HG02870 (cell line): ENCODE measurements at regions not wholly inside any gene's neighbourhood (a gene's known extent, or its start where the extent isn't known, plus 50 kb on each side); places are given as distances from the start of the nearest gene placed in this dataset.

ENCODE experiments used
- ATAC-seq: cut with Tn5 transposase; IDR thresholded peaks from one replicate; pipeline ENCODE4 v1.9.1; 2021; ENCODE audit warnings: mild to moderate bottlenecking, moderate library complexity; ENCODE audit not compliant: unreplicated experiment

DNA sequence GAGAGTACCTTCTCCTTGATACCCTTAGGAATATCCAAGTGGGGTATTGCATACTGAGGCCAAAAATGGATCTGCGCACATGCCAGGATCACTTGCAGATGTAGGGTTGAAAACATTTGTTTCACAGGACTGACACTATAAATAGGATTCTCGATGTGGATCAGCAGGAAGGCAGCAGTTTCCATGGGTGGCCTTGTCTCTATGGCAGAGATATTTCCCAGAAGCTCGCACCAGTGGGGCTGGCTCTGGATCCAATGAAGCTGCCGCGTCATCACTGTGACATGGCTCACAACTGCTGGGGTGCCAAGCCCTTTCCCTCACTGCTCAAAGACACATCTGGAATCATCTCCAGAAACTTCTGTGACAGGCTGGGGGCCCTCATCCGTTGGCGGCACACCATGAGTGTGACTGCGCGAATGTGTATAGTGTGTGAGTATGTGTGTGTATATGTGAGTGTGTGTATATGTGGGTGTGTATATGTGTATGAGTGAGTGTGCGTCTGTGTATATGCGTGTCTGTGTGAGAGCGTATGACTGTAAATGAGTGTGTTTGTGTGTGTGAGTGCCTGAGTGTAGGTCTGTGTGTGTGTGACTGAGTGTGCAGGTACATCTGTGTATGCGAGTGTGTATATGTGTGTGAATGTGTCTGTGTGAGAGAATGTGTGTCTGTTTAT lies 182.5 kb downstream of the GAS1 start:
- ATAC-seq, result no peak

DNA sequence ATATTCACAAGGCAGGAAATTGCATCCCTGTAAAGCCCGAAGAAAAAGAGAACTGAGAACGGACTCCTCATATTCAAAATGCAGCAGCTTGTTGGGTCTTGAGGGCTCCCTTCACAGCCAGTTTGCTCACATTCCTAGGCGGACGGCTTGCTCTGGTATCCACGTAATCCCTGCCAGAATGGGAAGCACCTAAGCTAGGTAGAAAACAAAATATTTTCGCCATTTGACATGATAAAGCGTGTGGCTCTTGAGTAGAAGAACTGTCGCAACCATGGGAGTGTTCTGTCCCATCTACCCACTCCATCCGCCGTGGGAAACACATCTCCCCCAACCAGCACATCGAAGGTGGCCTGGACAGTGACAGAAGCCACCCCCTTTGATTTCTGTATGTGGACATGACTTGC lies 183.1 kb downstream of the GAS1 start:
- ATAC-seq, result no peak

DNA sequence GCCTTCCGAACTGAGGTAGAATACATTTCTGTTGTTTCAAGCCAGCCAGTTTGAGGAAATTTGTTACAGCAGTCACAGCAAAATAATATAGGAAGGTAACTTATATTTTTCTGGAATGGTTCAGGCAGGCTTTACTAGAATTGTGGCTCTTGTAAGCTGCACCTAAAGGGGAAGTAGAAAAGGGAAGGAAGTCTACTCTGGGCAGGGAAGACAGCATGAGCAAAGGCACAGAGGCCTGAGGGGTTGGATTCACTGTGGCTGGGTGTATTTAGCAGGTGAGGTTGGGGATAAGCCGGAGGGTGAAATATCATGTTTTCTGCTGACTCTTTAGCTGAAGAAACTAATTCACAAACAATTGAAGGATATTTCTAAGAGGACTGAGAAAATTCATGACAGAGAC lies 183.5 kb downstream of the GAS1 start:
- no peak for ATAC-seq

DNA sequence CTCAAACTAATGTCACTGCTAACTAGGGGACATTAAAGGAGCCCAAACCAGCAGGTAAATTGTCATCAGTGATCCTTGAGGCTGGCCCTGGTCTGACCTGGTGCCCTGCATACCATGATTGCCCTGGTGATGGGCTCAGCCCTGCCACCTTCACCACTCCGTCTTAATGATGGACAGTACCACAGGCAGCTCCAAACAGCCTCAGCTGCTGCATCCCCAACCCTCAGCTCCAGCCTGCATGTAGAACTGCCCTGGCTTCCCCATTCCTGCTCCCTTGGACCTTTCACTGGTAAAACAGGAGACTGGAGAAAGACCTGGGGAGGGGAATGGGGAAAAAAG lies 190.0 kb downstream of the GAS1 start:
- ATAC-seq, result no peak

DNA sequence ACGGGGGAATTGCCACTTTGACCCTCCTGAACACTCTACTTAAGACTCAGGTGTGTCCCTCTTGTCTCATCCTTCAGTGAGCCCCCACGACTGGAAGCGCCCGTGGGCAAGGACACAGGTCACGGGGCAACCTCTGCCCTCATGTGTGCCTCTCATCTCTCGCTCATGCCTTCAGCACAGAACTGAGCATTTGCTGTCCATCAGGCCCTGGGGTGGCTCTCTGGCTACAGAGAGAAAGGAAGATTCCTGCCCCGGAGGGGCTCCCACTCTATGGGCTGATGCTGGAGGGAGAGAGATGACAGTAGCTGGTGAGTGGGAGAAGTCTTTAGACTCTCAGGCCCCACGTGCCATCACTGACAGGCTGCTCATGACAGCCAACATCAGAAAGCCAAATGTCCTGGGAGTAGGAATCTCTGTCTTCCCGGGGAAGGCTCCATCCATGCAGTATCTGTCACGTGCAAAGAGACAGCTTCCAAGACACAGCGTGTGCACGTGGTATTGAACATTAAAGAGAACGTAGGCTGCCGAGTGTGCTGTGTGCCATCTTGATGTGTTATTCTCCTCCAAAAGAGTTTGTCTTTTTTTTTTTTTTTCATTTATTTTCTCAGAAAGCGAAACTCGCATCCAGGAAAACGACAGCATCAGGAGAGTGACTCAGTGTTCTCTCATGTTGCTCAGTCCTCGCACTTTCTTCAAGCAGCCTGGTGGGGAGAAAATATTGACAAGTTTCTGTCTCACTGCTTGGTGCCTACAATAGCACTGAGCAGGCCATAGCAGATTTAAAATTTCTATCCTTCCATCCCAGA lies 190.5 kb downstream of the GAS1 start:
- ATAC-seq, result no peak

DNA sequence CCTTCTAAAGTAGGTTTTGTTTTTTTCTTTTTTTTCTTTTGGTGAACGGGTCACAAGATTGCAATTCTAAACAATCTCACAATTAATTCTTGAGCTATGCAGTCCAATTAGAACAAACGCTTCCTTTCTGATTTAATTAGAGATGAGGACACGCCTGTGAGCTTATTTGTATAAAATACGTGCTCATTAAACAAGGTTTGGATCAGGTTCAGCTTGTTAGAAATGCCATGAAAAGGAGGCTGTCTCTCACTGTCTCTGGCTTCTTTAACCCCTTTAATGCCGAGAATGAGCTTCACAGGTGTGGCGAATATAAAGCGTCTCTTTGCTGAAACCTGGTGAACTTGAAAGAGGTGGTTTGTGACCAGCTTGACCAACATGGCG lies 191.8 kb downstream of the GAS1 start:
- ATAC-seq, result no peak

DNA sequence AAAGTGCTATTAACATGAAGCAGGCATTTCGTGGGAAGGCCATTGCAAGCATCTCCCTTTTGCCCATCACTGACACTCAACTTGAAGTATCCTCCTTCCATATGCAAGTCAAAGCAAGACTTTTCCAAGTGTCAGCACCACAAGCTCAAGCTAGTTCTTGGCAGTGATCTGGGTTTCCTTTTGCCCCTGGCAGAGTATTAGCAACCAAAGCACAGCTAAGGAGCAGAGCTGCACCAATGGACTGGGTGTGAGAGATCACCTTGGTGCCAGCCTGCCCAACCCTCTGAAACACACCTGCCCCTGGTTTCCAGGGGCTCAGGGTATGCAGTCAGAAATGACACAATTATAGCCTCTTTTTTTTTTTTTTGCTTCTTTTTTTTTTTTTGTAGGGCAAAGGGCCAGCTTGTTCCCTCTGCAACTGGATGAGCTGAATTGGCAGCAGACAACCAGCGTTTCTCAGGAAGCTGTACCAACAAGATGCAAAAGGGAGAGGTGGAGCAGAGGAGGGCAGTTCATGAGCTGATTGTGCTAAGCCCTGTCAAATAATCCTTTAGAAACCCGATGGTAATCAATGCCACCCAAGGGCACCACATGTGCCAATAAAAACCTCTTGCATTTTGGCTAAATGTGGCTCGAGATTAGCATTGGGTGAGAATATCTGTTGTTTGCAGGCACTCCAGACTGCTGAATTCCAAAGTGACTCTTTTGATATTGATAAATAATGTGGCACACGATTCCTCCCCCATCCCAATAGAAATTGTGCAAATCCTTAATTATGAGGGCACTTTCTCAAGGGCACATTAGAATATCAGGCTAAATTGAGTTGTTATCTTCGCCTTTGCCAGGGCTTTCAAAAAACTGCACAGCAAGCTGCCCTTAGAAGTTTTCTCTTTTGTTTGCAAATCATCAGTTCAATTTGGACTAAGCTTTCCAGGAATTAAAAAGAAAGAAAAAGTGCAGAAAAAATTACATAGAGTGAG lies 192.4 kb downstream of the GAS1 start:
- ATAC-seq, result no peak

DNA sequence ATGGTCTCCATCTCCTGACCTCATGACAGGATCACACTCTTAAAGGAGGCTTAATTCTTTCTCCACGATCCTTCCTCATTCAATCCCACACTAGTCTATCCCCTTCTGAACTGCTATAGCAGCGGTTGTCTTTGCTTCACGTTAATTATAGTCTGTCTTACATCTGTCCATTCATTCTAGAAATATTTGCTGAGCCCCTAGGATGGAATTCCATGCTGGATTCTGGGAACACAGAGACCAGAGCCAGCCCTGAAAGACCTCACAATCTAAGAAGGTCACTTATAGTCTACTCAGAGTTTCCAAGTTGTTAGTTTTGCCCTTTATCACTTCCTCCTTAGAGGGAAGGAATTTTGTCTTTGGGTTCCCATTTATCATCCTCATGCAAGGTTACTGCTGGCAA lies 193.5 kb downstream of the GAS1 start:
- ATAC-seq, result no peak

DNA sequence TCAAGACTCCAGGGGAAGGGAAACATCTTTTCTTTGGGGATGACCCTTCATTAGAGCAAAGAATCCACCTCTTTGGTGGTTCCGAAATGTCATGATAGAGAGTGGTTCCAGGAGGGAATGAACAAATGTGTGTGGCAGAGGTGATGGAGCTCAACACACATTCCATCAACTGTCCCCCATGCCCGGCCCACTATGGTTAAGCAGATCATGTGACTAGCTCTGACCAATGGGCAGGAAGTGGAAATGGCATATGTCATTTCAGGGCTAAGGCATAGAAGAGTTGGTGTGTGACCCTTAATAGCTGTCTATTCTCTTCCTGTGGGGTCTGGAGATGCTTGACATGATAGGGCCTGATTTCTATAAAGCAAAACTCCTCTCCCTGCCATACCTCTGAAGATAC lies 194.6 kb downstream of the GAS1 start:
- ATAC-seq, result no peak

DNA sequence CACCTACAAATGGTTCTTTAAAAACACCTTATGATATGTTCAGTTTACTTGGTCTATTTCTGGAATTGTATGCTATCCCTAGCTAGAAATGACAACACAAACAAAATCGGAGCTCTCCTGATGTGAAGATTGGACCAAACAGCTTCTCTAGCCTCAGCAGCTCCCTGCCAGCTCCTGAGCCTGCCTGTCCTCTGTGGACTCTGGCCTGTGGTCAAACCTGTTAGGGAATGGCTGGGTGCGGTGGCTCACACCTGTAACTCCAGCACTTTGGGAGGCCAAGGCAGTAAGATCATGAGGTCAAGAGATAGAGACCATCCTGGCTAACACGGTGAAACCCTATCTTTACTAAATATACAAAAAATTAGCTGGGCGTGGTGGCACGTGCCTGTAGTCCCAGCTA lies 195.3 kb downstream of the GAS1 start:
- ATAC-seq, result no peak

DNA sequence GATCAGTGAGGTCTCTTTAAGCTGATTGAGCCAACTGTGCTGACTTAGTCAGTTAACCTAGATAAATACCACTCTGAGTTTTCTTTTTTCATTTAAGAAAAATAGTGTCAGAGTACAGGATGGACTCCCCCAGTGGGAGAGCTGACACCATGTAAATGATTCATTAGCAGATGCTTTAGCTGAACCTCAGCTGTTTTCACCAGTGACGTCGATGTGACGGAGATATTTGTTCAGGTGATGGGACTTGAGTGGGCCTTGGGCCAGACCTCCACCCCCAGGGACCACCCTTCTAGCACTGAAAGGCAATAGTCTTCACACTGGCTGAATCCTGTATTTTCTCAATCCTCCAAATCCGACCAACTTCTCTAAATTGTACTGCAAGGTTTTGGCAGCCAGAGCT lies 196.1 kb downstream of the GAS1 start:
- ATAC-seq, result no peak

DNA sequence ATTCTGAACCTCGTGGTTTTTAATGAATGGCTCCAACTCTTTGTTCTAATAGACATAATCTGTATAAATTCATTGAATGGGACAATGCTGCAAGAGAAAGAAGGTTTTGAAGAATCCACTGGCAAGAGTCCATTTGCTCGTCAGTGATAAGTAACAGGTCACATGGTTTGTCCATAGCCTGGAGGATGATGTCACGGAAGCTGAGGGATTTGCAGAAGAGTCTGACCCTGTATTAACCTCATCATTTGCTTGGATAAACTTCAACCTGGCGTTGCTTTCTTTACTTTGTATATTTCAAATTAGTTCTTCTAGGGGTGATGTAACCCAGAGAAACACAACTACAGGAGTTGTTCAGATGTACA lies 197.4 kb downstream of the GAS1 start:
- no peak for ATAC-seq

DNA sequence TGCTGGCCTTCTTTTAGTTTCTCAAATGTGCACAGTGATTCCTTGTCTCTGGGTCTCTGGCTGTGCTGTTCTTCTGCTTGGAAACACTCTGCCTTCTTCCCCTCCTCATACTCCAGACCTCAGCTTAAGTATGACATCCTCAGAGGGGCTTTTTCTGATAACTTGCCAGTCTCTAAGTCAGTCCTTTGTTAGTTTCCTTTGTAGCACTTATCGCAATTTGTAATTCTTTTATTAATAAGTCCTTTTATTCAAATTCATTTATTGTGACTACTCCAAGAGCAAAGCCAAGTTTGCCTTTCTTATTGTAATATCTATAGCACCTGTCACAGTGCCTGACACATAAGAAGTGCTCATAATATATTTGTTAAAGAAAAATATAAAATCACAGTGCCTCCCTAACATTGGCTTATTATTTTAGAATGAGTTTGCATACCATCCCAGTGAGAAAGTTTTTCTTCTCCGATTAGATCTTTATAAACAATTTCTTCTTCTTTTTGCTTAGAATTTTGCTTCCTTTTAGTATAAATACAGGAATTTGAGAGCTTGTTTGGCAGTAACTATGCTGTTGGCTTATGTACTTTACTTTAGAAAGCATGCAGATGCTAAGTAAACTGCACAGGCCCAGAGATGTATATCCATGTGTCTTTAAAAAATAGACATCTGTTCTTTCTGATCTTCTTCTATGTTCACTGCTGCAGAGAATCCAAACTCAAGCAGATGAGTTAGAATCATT lies 198.0 kb downstream of the GAS1 start:
- ATAC-seq, result no peak

DNA sequence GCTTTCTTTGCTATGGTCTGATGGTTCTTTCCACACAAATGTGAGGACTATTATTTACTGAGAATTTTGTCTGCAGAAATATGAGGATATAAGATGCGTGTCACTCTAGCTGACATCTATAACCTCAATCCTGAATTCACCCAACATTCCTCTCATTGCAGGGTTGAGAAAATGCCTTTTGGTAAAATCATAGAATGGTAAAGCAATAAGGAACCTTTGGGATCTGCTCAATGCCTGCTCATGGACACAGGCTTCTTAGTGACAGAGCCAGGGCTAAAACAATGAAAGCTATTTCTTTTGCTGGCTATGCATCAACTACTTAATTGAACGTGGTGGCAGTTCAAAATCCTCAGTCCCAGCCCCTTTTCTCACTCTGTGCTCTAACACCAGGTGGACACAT lies 199.6 kb downstream of the GAS1 start:
- no peak for ATAC-seq

DNA sequence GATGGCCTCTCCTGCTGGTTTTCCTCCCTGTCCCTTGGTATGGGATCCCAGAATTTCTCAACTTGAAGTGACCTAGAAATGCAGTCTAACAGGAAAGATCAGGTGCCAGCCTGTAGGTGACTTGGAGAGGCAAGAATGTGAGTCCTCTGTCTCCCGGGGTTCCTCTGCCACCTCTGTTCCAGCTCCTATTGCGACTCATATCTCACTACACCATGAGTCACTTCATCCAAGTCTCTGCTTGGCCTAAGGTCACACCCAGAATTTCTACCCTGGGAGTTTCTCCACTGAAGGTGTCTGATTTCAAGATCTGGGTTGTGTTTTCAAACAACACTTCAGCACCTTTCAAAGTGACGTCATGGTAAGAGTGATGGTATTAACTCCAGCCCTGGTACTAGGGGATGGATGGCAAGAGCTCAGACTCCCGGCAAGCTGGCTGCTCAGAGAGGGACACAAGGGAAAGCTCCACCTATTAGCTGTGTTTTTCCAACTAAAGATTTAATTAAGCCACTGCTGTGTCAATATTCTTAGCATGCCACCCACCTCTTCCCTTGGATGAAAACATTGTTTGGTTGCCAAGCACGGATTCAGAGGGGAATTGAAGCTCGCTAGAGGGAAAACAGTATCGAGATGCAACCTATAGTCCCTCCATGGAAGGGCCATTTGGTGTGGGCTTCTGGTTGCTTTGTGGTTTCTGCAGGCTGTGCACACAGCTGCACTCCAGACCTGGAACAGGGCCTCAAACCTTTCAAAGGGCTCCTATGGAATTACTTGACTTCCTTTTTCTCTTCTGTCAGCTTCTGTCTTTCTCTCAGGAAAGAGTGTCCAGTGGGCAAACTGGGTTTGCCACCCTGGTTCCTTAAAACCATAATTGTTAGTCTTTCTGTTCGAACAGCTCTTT lies 205.7 kb downstream of the GAS1 start:
- no peak for ATAC-seq

DNA sequence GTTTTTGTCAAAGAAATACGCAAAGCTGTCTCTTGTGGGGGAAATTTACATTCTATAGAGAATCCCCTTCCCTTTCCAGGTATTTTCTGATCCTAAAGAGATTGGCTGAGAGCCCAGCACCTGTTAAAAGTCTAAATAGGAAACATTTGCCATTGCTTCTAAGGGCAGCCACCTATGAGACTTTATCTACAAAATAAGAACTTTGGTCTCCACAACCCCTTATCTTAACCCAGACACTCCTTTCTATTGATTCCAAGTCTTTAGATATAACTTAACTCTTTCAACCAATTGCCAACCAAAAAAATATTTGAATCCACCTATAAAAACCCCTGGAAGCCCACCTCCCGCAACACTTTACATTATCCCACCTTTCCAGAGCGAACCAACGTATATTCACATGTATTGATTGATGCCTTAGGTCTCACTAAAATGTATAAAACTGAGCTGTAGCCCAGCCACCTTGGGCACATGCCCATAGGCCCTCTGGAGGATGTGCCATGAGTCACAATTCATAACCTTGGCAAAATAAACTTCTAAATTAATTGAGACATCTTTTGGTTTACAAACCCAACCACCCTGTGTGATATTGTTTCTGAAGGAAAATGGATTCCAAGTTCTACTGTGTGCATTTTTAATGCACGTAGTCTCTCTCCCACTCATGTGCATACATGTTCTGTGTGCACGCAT lies 211.4 kb downstream of the GAS1 start:
- ATAC-seq, result no peak

DNA sequence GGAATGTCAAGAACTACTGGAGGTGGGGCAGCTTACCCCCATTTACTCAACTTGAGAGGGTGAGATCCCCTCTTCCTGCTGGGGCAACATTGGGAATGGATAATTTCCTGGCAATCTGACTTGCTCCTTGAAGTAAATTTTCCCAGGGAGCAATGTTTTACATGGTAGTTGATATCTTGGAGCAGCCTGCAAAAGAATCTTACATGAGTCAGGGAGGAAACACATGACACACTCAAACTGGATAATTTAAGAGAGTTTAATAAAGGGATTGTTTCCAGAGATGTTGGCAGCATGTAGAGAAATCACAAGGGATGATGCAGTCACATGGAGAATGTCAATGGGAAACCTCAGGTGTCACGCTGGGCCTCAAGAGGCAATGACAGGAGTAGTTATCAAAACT lies 212.5 kb downstream of the GAS1 start:
- no peak for ATAC-seq

DNA sequence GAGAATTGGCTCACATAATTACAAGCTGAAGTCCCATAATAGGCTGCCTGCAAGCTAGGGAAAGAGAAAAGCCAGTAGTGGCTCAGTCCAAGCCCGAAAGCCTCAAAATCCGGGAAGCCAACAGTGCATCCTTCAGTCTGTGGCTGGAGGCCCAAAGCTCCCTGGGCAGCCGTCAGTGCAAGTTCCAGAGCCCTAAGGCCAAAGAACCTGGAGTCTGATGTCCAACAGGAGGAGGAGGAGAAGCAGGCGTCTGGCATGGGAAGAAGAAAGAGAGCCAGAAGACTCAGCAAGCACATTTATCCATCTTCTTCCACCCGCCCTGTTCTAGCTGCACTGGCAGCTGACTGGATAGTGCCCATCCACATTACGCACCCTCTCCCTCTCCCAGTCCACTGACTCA lies 213.4 kb downstream of the GAS1 start:
- ATAC-seq, result no peak

DNA sequence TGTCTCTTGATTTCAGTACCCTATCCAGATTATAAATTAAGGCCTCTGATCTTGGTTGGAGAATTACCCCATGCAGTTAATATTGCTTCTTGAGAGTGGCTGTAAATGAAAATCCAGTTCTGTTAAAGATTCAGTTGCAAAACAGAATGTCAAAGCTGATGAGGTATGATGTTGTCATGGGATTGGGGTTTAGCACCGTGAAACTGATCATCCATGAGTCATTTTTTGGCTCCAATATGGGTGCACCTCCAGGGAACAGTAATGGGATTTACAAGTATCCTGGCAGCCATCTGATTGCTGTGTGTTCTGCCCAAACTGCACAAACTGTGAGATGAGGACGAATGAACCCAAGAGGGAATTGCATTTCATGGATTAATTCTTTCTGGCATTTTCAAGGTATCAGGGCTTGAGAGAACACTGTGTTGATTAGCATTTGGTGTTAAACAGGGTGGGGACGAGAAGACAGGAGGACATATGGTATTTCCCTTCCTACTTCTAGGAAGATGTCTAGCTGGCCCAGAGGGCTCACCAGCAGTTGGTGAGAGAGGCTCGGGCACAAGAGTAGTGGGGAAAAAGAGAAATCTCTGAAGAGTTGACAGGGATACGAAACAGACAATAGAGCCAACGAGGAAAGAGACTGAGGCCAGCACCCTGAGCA lies 214.7 kb downstream of the GAS1 start:
- no peak for ATAC-seq
